Panc1 (cell line): ENCODE measurements at regions not wholly inside any gene's neighbourhood (a gene's known extent, or its start where the extent isn't known, plus 50 kb on each side); places are given as distances from the start of the nearest gene placed in this dataset.

Experiments
- ATAC-seq: fragments of 200-7000 bp; cut with Tn5 transposase; 2 replicates; pipeline ENCODE4 v1.9.1; 2020; ENCODE audit warnings: mild to moderate bottlenecking, moderate library complexity
- BruUV-seq: library from RNA; stranded (reverse); fragments of 400-500 nt; replicated peaks from 2 replicates; lab custom pipeline; 2021; lab: Mats Ljungman, UMichigan
- CTCF ChIA-PET: fragments of 300-600 bp; sonication (Branson Sonifier 250); formaldehyde crosslinking; loops from one replicate; lab custom pipeline; 2022; ENCODE audit warnings: antibody characterized with exemption; lab: Charles Lee
- POLR2A ChIA-PET: fragments of 300-600 bp; sonication (Branson Sonifier 250); formaldehyde crosslinking; loops from one replicate; lab custom pipeline; 2022; ENCODE audit warnings: antibody characterized with exemption; lab: Charles Lee
- DNase-seq: peaks from one replicate; pipeline ENCODE4 v3.0.0-alpha.2; 2010; ENCODE audit warnings: low read depth, low spot score
- H3K27ac ChIP-seq: 2 replicates; pipeline ENCODE4 v1.5.1; 2011; ENCODE audit warnings: mild to moderate bottlenecking, low read length, inconsistent platforms
- H3K27me3 ChIP-seq: fragments of 200-500 bp; sonication (Bioruptor generic); 2 replicates; pipeline ENCODE4 v1.6.0; 2014; ENCODE audit warnings: low read length, inconsistent platforms; ENCODE audit not compliant: control insufficient read depth, insufficient read depth
- H3K36me3 ChIP-seq: fragments of 200-500 bp; sonication (Bioruptor generic); 2 replicates; pipeline ENCODE4 v1.5.1; 2014; ENCODE audit warnings: inconsistent platforms, mild to moderate bottlenecking, low read length, moderate library complexity; ENCODE audit not compliant: control insufficient read depth, insufficient read depth
- H3K4me1 ChIP-seq: 2 replicates; pipeline ENCODE4 v1.5.1; 2011; ENCODE audit warnings: inconsistent platforms, mild to moderate bottlenecking, low read length, moderate library complexity; ENCODE audit not compliant: control insufficient read depth, insufficient read depth
- H3K4me3 ChIP-seq, 2 experiments: 2 replicates each; pipeline ENCODE4 v1.5.1; 2011 to 2012; ENCODE audit warnings: low read depth in 2 of 2, low read length in 2 of 2, mild to moderate bottlenecking in 2 of 2, inconsistent platforms in 1 of 2, moderate library complexity in 1 of 2
- H3K9me3 ChIP-seq: fragments of 200-500 bp; sonication (Bioruptor generic); 2 replicates; pipeline ENCODE4 v1.5.1; 2014; ENCODE audit warnings: low read depth, mild to moderate bottlenecking, inconsistent platforms, low read length, moderate library complexity; ENCODE audit not compliant: control insufficient read depth, insufficient read depth
- CTCF ChIP-seq: fragments of 450-650 bp; IDR thresholded peaks from 2 replicates; pipeline ENCODE4 v1.5.1; 2017; ENCODE audit warnings: mild to moderate bottlenecking
- POLR2AphosphoS5 ChIP-seq: IDR thresholded peaks from 2 replicates; pipeline ENCODE4 v1.6.1; 2012; ENCODE audit warnings: mild to moderate bottlenecking, low read depth, low read length, moderate library complexity
- REST ChIP-seq, 2 experiments: IDR thresholded peaks; 2 replicates each; pipeline ENCODE4 v1.6.1; 2011 to 2012; ENCODE audit warnings: low read depth in 2 of 2, control low read depth in 1 of 2, low read length in 1 of 2, mild to moderate bottlenecking in 1 of 2, moderate library complexity in 1 of 2; ENCODE audit not compliant: insufficient read depth in 1 of 2
- SIN3A ChIP-seq: IDR thresholded peaks from 2 replicates; pipeline ENCODE4 v1.6.1; 2012; ENCODE audit warnings: low read depth, mild to moderate bottlenecking, low read length, moderate library complexity, borderline replicate concordance; ENCODE audit not compliant: insufficient read depth
- TCF7L2 ChIP-seq: IDR thresholded peaks from 2 replicates; pipeline ENCODE4 v1.6.1; 2011; ENCODE audit warnings: mild to moderate bottlenecking, low read depth, low read length, inconsistent platforms
- in situ Hi-C: cut with HindIII; loops from 2 replicates; pipeline ENCODE4 v1.10.0; 2016; ENCODE audit warnings: low sequenced_read_pairs, low pct_unique_long_range_greater_than_20kb
- intact Hi-C: fragments of 100-400 bp; cut with micrococcal nuclease; formaldehyde crosslinking; loops from one replicate; pipeline ENCODE4 v1.10.0; 2022; ENCODE audit not compliant: unreplicated experiment

DNA sequence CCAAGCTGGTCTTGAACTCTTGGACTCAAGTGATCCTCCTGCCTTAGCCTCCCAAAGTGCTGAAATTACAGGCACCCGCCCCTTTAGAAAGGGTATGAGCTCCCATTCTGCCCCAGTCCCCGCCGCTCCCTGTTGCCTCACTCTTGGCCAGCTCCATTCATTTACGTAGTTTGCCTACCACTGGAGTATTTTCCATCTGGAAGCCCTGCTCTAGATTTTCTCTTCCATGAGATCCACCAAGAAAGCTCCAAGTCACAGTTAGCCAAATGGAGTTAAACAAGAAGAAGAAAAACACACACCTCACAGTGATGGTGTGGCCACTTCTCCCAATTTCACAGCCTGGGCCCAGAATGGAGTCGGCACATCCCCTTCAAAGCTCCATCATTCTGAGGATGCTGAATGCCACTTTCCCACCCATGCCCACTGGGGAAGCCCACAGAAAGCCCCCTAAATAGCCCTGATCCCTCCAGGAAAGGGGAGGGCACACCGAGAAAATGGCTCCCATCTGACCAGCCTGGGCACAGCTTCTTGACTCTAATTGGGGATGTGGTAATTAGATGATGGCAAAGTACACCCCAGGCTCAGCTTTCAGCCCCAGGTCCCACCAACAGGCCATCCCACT is 381.2 kb downstream of the MN1 start:
- BruUV-seq = no TSS peak
- Histone ChIP-seq H3K4me1 (peaks cover 22% of the 10 kb centered on the region), H3K36me3 (no peaks in the 10 kb centered on the region), H3K9me3 (no peaks in the 10 kb centered on the region), H3K4me3 (peak overlapping the region in 1 of 2 experiments; percentile 28; a peak in 1 of 4 replicates), H3K27me3 (no peaks in the 10 kb centered on the region), H3K27ac (peak overlapping the region; percentile 65; the same call in 1 of the 2 replicates)
- in situ Hi-C loops = no loop called here
- ChIA-PET POLR2A (no interaction called here), CTCF (no interaction called here)
- ATAC-seq (no peak), DNase-seq (no peak)
- TF ChIP-seq TCF7L2 (no peak), REST (IDR thresholded peaks at IDR 0.05; ENCODE audit: insufficient read depth in 1 of 2, low read depth in 2 of 2, low read length in 1 of 2) (no peak), SIN3A (no peak), POLR2AphosphoS5 (no peak), CTCF (no peak)
- intact Hi-C loops = no loop called here

DNA sequence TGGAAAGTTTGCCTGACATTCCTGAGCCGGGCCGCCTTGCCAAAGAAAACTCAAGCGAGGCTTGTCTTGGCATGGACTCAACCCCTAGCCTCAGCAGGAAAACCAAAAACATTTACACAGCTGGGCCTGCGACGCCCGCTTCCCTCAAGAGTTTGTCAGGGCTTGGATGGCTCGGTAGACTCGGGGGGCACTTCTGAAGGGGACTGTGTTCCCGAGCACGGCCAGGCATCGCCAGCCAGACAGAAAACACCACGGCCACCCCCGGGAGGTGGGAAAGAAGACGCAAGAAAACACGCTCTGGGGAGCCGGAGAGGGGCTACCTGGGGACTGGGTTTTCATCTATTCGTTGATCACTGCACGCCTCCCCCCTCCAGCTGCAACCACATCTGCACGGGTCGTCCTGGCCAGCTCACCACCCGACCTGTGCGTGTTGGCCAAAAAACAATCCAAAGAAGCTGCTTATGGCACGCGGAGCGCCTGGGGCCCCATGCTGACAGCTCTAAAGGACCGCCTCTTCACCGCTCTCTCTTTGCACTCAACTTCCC is 380.7 kb downstream of the MN1 start:
- Histone ChIP-seq H3K27me3 (no peaks in the 10 kb centered on the region), H3K4me3 (peak overlapping the region in 1 of 2 experiments; percentile 28; a peak in 2 of 4 replicates), H3K9me3 (no peaks in the 10 kb centered on the region), H3K27ac (peak overlapping the region; percentile 54), H3K4me1 (peaks cover 24% of the 10 kb centered on the region), H3K36me3 (no peaks in the 10 kb centered on the region)
- in situ Hi-C loops (no loop called here), intact Hi-C loops (no loop called here)
- peak; percentile 86 for ATAC-seq
- ChIA-PET CTCF (no interaction called here), POLR2A (no interaction called here)
- DNase-seq = no peak
- no TSS peak for BruUV-seq
- TF ChIP-seq SIN3A (no peak), REST (IDR thresholded peaks at IDR 0.05; ENCODE audit: insufficient read depth in 1 of 2, low read depth in 2 of 2, low read length in 1 of 2) (no peak), TCF7L2 (peak; percentile 62; the same call in 1 of the 2 replicates), POLR2AphosphoS5 (peak; percentile 61; the same call in 1 of the 2 replicates), CTCF (no peak)
